Neural progenitor cell (in vitro differentiated cells): ENCODE measurements at regions not wholly inside any gene's neighbourhood (a gene's known extent, or its start where the extent isn't known, plus 50 kb on each side); places are given as distances from the start of the nearest gene placed in this dataset.

ENCODE experiments used
- DNase-seq: peaks from one replicate; pipeline ENCODE4 v3.0.0-alpha.2; 2016; ENCODE audit warnings: low spot score
- H2AFZ ChIP-seq: fragments of 200-600 bp; sonication (generic); replicated peaks from 2 replicates; pipeline ENCODE4 v1.6.1; 2016; ENCODE audit warnings: antibody characterized with exemption
- H3F3A ChIP-seq: fragments of 200-600 bp; sonication (generic); 2 replicates; pipeline ENCODE4 v1.6.1; 2016; ENCODE audit warnings: antibody characterized with exemption, low read depth
- H3K27ac ChIP-seq: fragments of 200-600 bp; sonication (generic); 2 replicates; pipeline ENCODE4 v1.5.1; 2016; ENCODE audit warnings: mild to moderate bottlenecking
- H3K27me3 ChIP-seq: fragments of 200-600 bp; sonication (generic); 2 replicates; pipeline ENCODE4 v1.6.1; 2016; ENCODE audit warnings: mild to moderate bottlenecking, moderate library complexity
- H3K36me3 ChIP-seq: fragments of 200-600 bp; sonication (generic); 2 replicates; pipeline ENCODE4 v1.5.1; 2016
- H3K4me1 ChIP-seq: fragments of 200-600 bp; sonication (generic); 2 replicates; pipeline ENCODE4 v1.6.1; 2016; ENCODE audit warnings: mixed run types
- H3K4me2 ChIP-seq: fragments of 200-600 bp; sonication (generic); 2 replicates; pipeline ENCODE4 v1.6.1; 2016
- H3K4me3 ChIP-seq: fragments of 200-600 bp; sonication (generic); 2 replicates; pipeline ENCODE4 v1.5.1; 2016
- H3K79me2 ChIP-seq: fragments of 200-600 bp; sonication (generic); 2 replicates; pipeline ENCODE4 v1.6.1; 2016; ENCODE audit warnings: low read depth
- H3K9ac ChIP-seq: fragments of 200-600 bp; sonication (generic); 2 replicates; pipeline ENCODE4 v1.6.1; 2016
- H3K9me3 ChIP-seq: fragments of 200-600 bp; sonication (generic); 2 replicates; pipeline ENCODE4 v1.5.1; 2016; ENCODE audit warnings: low read depth
- H4K20me1 ChIP-seq: fragments of 200-600 bp; sonication (generic); 2 replicates; pipeline ENCODE4 v1.6.1; 2016; ENCODE audit warnings: low read depth
- H3K27ac Mint-ChIP-seq: 3 replicates; pipeline ENCODE4 v1.8.0; 2021; ENCODE audit warnings: mixed read lengths
- H3K27me3 Mint-ChIP-seq: 2 replicates; pipeline ENCODE4 v1.8.0; 2022; ENCODE audit warnings: low read depth, mild to moderate bottlenecking, inconsistent platforms, moderate library complexity, mixed read lengths; ENCODE audit not compliant: insufficient read depth
- H3K36me3 Mint-ChIP-seq: 3 replicates; pipeline ENCODE4 v1.8.0; 2021; ENCODE audit warnings: mixed read lengths
- H3K4me1 Mint-ChIP-seq: 3 replicates; pipeline ENCODE4 v1.8.0; 2021; ENCODE audit warnings: mixed read lengths
- H3K4me3 Mint-ChIP-seq: 3 replicates; pipeline ENCODE4 v1.8.0; 2021; ENCODE audit warnings: mild to moderate bottlenecking, moderate library complexity, mixed read lengths
- H3K9me3 Mint-ChIP-seq: 3 replicates; pipeline ENCODE4 v1.8.0; 2020; ENCODE audit warnings: mixed read lengths
- CTCF ChIP-seq: fragments of 200-600 bp; sonication (generic); IDR thresholded peaks from 2 replicates; pipeline ENCODE4 v1.5.1; 2017; ENCODE audit warnings: antibody characterized with exemption, mild to moderate bottlenecking
- EZH2 ChIP-seq: fragments of 200-600 bp; sonication (generic); IDR thresholded peaks from 2 replicates; pipeline ENCODE4 v1.6.1; 2017; ENCODE audit warnings: antibody characterized with exemption, mild to moderate bottlenecking, moderate library complexity
- EZH2phosphoT487 ChIP-seq: fragments of 200-600 bp; sonication (generic); IDR thresholded peaks from 2 replicates; pipeline ENCODE4 v1.6.1; 2017; ENCODE audit warnings: antibody characterized with exemption

GRCh38 chr9:107554636-107555035 lies 65.1 kb upstream of the KLF4 start:
- Histone ChIP-seq H3K4me1 (no peaks in the 10 kb centered on the region), H4K20me1 (no peaks in the 10 kb centered on the region), H3K27me3 (no peaks in the 10 kb centered on the region), H3K36me3 (no peaks in the 10 kb centered on the region), H3K9ac (no peak overlapping the region), H3K27ac (no peak overlapping the region), H3F3A (no peaks in the 10 kb centered on the region), H2AFZ (no peak overlapping the region), H3K79me2 (no peaks in the 10 kb centered on the region), H3K9me3 (no peaks in the 10 kb centered on the region), H3K4me3 (no peak overlapping the region), H3K4me2 (no peak overlapping the region)
- no peaks in the 10 kb centered on the region for H3K36me3 Mint-ChIP-seq
- H3K9me3 Mint-ChIP-seq: no peaks in the 10 kb centered on the region
- H3K27ac Mint-ChIP-seq: no peak overlapping the region
- H3K27me3 Mint-ChIP-seq: peaks cover 5% of the 10 kb centered on the region
- no peak overlapping the region for H3K4me3 Mint-ChIP-seq
- DNase-seq: no peak
- peaks cover 3% of the 10 kb centered on the region for H3K4me1 Mint-ChIP-seq
- TF ChIP-seq EZH2phosphoT487 (no peak), CTCF (no peak), EZH2 (no peak)

GRCh38 chr9:107548298-107549142 lies 59.0 kb upstream of the KLF4 start:
- H3K27me3 ChIP-seq: no peaks in the 10 kb centered on the region
- no peaks in the 10 kb centered on the region for H3K36me3 ChIP-seq
- H2AFZ ChIP-seq: no peak overlapping the region
- H4K20me1 ChIP-seq: no peaks in the 10 kb centered on the region
- no peak for DNase-seq
- no peaks in the 10 kb centered on the region for H3K9me3 Mint-ChIP-seq
- H3K4me3 ChIP-seq: no peak overlapping the region
- H3K4me3 Mint-ChIP-seq: no peak overlapping the region
- no peak overlapping the region for H3K9ac ChIP-seq
- H3F3A ChIP-seq: no peaks in the 10 kb centered on the region
- no peaks in the 10 kb centered on the region for H3K4me1 ChIP-seq
- H3K27ac ChIP-seq: no peak overlapping the region
- H3K4me1 Mint-ChIP-seq: no peaks in the 10 kb centered on the region
- H3K27me3 Mint-ChIP-seq: peaks cover 5% of the 10 kb centered on the region
- H3K79me2 ChIP-seq: no peaks in the 10 kb centered on the region
- TF ChIP-seq EZH2 (no peak), CTCF (no peak), EZH2phosphoT487 (no peak)
- no peak overlapping the region for H3K4me2 ChIP-seq
- H3K27ac Mint-ChIP-seq: no peak overlapping the region
- H3K36me3 Mint-ChIP-seq: no peaks in the 10 kb centered on the region
- no peaks in the 10 kb centered on the region for H3K9me3 ChIP-seq

GRCh38 chr9:107547772-107548297 lies 58.3 kb upstream of the KLF4 start:
- no peak overlapping the region for H3K4me3 Mint-ChIP-seq
- Histone ChIP-seq H3K9me3 (no peaks in the 10 kb centered on the region), H3K4me1 (no peaks in the 10 kb centered on the region), H2AFZ (no peak overlapping the region), H4K20me1 (no peaks in the 10 kb centered on the region), H3K27ac (no peak overlapping the region), H3K4me2 (no peak overlapping the region), H3K27me3 (no peaks in the 10 kb centered on the region), H3F3A (no peaks in the 10 kb centered on the region), H3K4me3 (no peak overlapping the region), H3K36me3 (no peaks in the 10 kb centered on the region), H3K79me2 (no peaks in the 10 kb centered on the region), H3K9ac (no peak overlapping the region)
- peaks cover 5% of the 10 kb centered on the region for H3K27me3 Mint-ChIP-seq
- TF ChIP-seq CTCF (no peak), EZH2 (no peak), EZH2phosphoT487 (no peak)
- H3K9me3 Mint-ChIP-seq: no peaks in the 10 kb centered on the region
- DNase-seq: no peak
- no peaks in the 10 kb centered on the region for H3K4me1 Mint-ChIP-seq
- no peaks in the 10 kb centered on the region for H3K36me3 Mint-ChIP-seq
- H3K27ac Mint-ChIP-seq: no peak overlapping the region
